ENCODE measurements at regions not wholly inside any gene's neighbourhood (a gene's known extent, or its start where the extent isn't known, plus 50 kb on each side); places are given as distances from the start of the nearest gene placed in this dataset.
"Not testable (repeated sequence)": the region's sequence is repeated elsewhere in the genome, so short reads cannot be mapped to it uniquely, and the experiment has no call there.

GRCh38 chr7:86045197-86045596 is 598.5 kb upstream of the GRM3 start:
- DNase-seq (ENCODE audit: low read depth in 2 of 3, low spot score in 2 of 3): not testable (repeated sequence)

GRCh38 chr7:86025807-86026206 is 617.9 kb upstream of the GRM3 start:
- no peak for DNase-seq (ENCODE audit: low read depth in 2 of 3, low spot score in 2 of 3)

GRCh38 chr7:86013662-86014061 is 630.0 kb upstream of the GRM3 start:
- DNase-seq (ENCODE audit: low read depth in 2 of 3, low spot score in 2 of 3): no peak

- DNase-seq (ENCODE audit: low read depth in 2 of 3, low spot score in 2 of 3): no peak
Measured at GRCh38 chr7:86012971-86013370, 630.7 kb upstream of the GRM3 start.

GRCh38 chr7:86008898-86009297 is 634.8 kb upstream of the GRM3 start:
- DNase-seq (ENCODE audit: low read depth in 2 of 3, low spot score in 2 of 3): no peak

- peak in 1 of 3 donors; percentile 36 for DNase-seq (ENCODE audit: low read depth in 2 of 3, low spot score in 2 of 3)
Measured at GRCh38 chr7:86006909-86007308, 636.8 kb upstream of the GRM3 start.

- no peak for DNase-seq (ENCODE audit: low read depth in 2 of 3, low spot score in 2 of 3)
Measured at GRCh38 chr7:86002858-86003257, 640.9 kb upstream of the GRM3 start.

- DNase-seq (ENCODE audit: low read depth in 2 of 3, low spot score in 2 of 3): no peak
Measured at GRCh38 chr7:85997515-85997914, 646.2 kb upstream of the GRM3 start.

GRCh38 chr7:85995101-85995500 is 648.6 kb upstream of the GRM3 start:
- DNase-seq (ENCODE audit: low read depth in 2 of 3, low spot score in 2 of 3): no peak

GRCh38 chr7:85980740-85981139 is 663.0 kb upstream of the GRM3 start:
- DNase-seq (ENCODE audit: low read depth in 2 of 3, low spot score in 2 of 3): no peak

- DNase-seq (ENCODE audit: low read depth in 2 of 3, low spot score in 2 of 3): no peak
Measured at GRCh38 chr7:85974176-85974575, 669.5 kb upstream of the GRM3 start.

- no peak for DNase-seq (ENCODE audit: low read depth in 2 of 3, low spot score in 2 of 3)
Measured at GRCh38 chr7:85972504-85973141, 671.1 kb upstream of the GRM3 start.

GRCh38 chr7:85954961-85955360 is 688.7 kb upstream of the GRM3 start:
- DNase-seq (ENCODE audit: low read depth in 2 of 3, low spot score in 2 of 3): no peak

GRCh38 chr7:85950871-85951270 is 692.8 kb upstream of the GRM3 start:
- no peak for DNase-seq (ENCODE audit: low read depth in 2 of 3, low spot score in 2 of 3)

GRCh38 chr7:85950418-85950817 is 693.3 kb upstream of the GRM3 start:
- no peak for DNase-seq (ENCODE audit: low read depth in 2 of 3, low spot score in 2 of 3)

- no peak for DNase-seq (ENCODE audit: low read depth in 2 of 3, low spot score in 2 of 3)
Measured at GRCh38 chr7:85947767-85948166, 695.9 kb upstream of the GRM3 start.

GRCh38 chr7:85940798-85941197 is 702.9 kb upstream of the GRM3 start:
- no peak for DNase-seq (ENCODE audit: low read depth in 2 of 3, low spot score in 2 of 3)

GRCh38 chr7:85931919-85932318 is 711.8 kb upstream of the GRM3 start:
- no peak for DNase-seq (ENCODE audit: low read depth in 2 of 3, low spot score in 2 of 3)

GRCh38 chr7:85928500-85928899 is 715.2 kb upstream of the GRM3 start:
- no peak for DNase-seq (ENCODE audit: low read depth in 2 of 3, low spot score in 2 of 3)

GRCh38 chr7:85927226-85927625 is 716.5 kb upstream of the GRM3 start:
- no peak for DNase-seq (ENCODE audit: low read depth in 2 of 3, low spot score in 2 of 3)

- no peak for DNase-seq (ENCODE audit: low read depth in 2 of 3, low spot score in 2 of 3)
Measured at GRCh38 chr7:85924062-85924461, 719.6 kb upstream of the GRM3 start.

GRCh38 chr7:85916016-85916415 is 727.7 kb upstream of the GRM3 start:
- DNase-seq (ENCODE audit: low read depth in 2 of 3, low spot score in 2 of 3): no peak

- no peak for DNase-seq (ENCODE audit: low read depth in 2 of 3, low spot score in 2 of 3)
Measured at GRCh38 chr7:85914437-85914836, 727.6 kb upstream of the SEMA3D start.
